A673 (cell line): ENCODE measurements at regions not wholly inside any gene's neighbourhood (a gene's known extent, or its start where the extent isn't known, plus 50 kb on each side); places are given as distances from the start of the nearest gene placed in this dataset.

Source experiments
- BruUV-seq: library from RNA; stranded (reverse); fragments of 400-500 nt; replicated peaks from 2 replicates; lab custom pipeline; 2021; lab: Mats Ljungman, UMichigan
- CTCF ChIA-PET: fragments of 300-600 bp; sonication (Branson Sonifier 250); formaldehyde crosslinking; loops from one replicate; lab custom pipeline; 2022; ENCODE audit warnings: antibody characterized with exemption; lab: Charles Lee
- POLR2A ChIA-PET: fragments of 300-600 bp; sonication (Branson Sonifier 250); formaldehyde crosslinking; loops from one replicate; lab custom pipeline; 2022; ENCODE audit warnings: antibody characterized with exemption; ENCODE audit not compliant: low non-redundant PET; lab: Charles Lee
- DNase-seq: peaks from one replicate; pipeline ENCODE4 v3.0.0-alpha.2; 2015; ENCODE audit warnings: low spot score
- H3K27ac ChIP-seq: fragments of 200-600 bp; sonication (generic); 2 replicates; pipeline ENCODE4 v1.5.1; 2016; ENCODE audit warnings: mixed run types, low read depth, mild to moderate bottlenecking, mixed read lengths, antibody characterized with exemption, low read length; ENCODE audit not compliant: poor library complexity, severe bottlenecking
- H3K27me3 ChIP-seq: fragments of 200-600 bp; sonication (generic); replicated peaks from 2 replicates; pipeline ENCODE4 v1.6.1; 2017; ENCODE audit warnings: mixed run types, low read depth, mild to moderate bottlenecking, mixed read lengths, antibody characterized with exemption, low read length; ENCODE audit not compliant: insufficient read depth, poor library complexity
- H3K36me3 ChIP-seq: fragments of 200-600 bp; sonication (generic); 2 replicates; pipeline ENCODE4 v1.6.1; 2016; ENCODE audit warnings: mixed run types, mild to moderate bottlenecking, mixed read lengths, antibody characterized with exemption, low read length; ENCODE audit not compliant: insufficient read depth, poor library complexity, severe bottlenecking
- H3K4me1 ChIP-seq: fragments of 200-600 bp; sonication (generic); 2 replicates; pipeline ENCODE4 v1.6.1; 2017; ENCODE audit warnings: mixed run types, mild to moderate bottlenecking, mixed read lengths, antibody characterized with exemption, low read length; ENCODE audit not compliant: insufficient read depth, poor library complexity, severe bottlenecking
- H3K4me3 ChIP-seq: fragments of 200-600 bp; sonication (generic); 2 replicates; pipeline ENCODE4 v1.5.1; 2016; ENCODE audit warnings: low read depth, mixed run types, mild to moderate bottlenecking, mixed read lengths, low read length; ENCODE audit not compliant: poor library complexity, severe bottlenecking
- H3K9me3 ChIP-seq: fragments of 200-600 bp; sonication (generic); 2 replicates; pipeline ENCODE4 v1.6.1; 2016; ENCODE audit warnings: mixed run types, low read depth, mild to moderate bottlenecking, mixed read lengths, antibody characterized with exemption, low read length; ENCODE audit not compliant: poor library complexity, severe bottlenecking
- EZH2 ChIP-seq: fragments of 200-600 bp; sonication (generic); IDR thresholded peaks from 2 replicates; pipeline ENCODE4 v1.6.1; 2017; ENCODE audit warnings: borderline replicate concordance, low read depth, mild to moderate bottlenecking, mixed read lengths, antibody characterized with exemption, low read length; ENCODE audit not compliant: poor library complexity, severe bottlenecking
- intact Hi-C: fragments of 100-400 bp; cut with micrococcal nuclease; formaldehyde crosslinking; loops from one replicate; pipeline ENCODE4 v1.10.0; 2022; ENCODE audit not compliant: unreplicated experiment
- TF ChIP-seq, protein P1 (sequence below): fragments of 300-800, 200-600 bp; sonication (generic); conservative IDR thresholded peaks from 2 replicates; pipeline ENCODE4 v1.5.1; 2017; ENCODE audit warnings: low read depth, mild to moderate bottlenecking, antibody characterized with exemption, low read length, moderate library complexity, mixed read lengths

- BruUV-seq = no TSS peak
These were observed 57.0 kb downstream of the SMIM38 start for GRCh38 chr11:69212798-69213110.

DNA sequence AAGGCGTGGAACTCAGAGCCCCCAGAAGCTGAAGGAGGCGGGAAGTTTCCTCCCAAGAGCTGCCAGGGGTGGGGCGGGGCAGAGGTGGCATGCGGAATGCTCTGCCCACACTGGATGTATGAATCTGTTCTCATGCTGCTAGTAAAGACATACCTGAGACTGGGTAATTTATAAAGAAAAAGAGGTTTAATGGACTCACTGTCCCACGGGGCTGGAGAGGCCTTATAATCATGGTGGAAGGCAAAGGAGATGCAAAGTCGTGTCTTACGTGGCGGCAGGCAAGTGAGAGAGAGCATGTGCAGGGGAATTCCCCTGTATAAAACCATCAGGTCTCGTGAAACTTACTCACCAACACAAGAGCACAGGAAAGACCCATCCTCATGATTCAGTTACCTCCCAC is 57.6 kb downstream of the SMIM38 start:
- Histone ChIP-seq H3K9me3 (peaks cover 5% of the 10 kb centered on the region), H3K27ac (no peak overlapping the region), H3K4me3 (no peak overlapping the region), H3K4me1 (peaks cover 6% of the 10 kb centered on the region), H3K36me3 (no peaks in the 10 kb centered on the region), H3K27me3 (no peaks in the 10 kb centered on the region)
- ChIA-PET CTCF (no interaction called here), POLR2A (interaction anchor here (0.6 kb wide), 1 partner anchor 84 kb away, joined by 3 read pairs; no protein-coding TSS in a partner anchor)
- TF ChIP-seq, protein P1, sequence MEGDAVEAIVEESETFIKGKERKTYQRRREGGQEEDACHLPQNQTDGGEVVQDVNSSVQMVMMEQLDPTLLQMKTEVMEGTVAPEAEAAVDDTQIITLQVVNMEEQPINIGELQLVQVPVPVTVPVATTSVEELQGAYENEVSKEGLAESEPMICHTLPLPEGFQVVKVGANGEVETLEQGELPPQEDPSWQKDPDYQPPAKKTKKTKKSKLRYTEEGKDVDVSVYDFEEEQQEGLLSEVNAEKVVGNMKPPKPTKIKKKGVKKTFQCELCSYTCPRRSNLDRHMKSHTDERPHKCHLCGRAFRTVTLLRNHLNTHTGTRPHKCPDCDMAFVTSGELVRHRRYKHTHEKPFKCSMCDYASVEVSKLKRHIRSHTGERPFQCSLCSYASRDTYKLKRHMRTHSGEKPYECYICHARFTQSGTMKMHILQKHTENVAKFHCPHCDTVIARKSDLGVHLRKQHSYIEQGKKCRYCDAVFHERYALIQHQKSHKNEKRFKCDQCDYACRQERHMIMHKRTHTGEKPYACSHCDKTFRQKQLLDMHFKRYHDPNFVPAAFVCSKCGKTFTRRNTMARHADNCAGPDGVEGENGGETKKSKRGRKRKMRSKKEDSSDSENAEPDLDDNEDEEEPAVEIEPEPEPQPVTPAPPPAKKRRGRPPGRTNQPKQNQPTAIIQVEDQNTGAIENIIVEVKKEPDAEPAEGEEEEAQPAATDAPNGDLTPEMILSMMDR = no peak
- TF ChIP-seq EZH2 = no peak
- intact Hi-C loops = no loop called here
- no peak for DNase-seq
- BruUV-seq = no TSS peak

More at GRCh38 chr11:69212798-69213110, 57.0 kb downstream of the SMIM38 start:
- ChIA-PET CTCF (no interaction called here), POLR2A (no interaction called here)
- Histone ChIP-seq H3K27me3 (no peaks in the 10 kb centered on the region), H3K9me3 (peaks cover 8% of the 10 kb centered on the region), H3K4me1 (peaks cover 6% of the 10 kb centered on the region), H3K4me3 (no peak overlapping the region), H3K36me3 (no peaks in the 10 kb centered on the region), H3K27ac (no peak overlapping the region)
- intact Hi-C loops = no loop called here
- TF ChIP-seq, protein P1 = no peak
- TF ChIP-seq EZH2 = no peak
- no peak for DNase-seq

- H3K36me3 ChIP-seq = no peaks in the 10 kb centered on the region
- peaks cover 6% of the 10 kb centered on the region for H3K4me1 ChIP-seq
- no peaks in the 10 kb centered on the region for H3K9me3 ChIP-seq
- intact Hi-C loops = no loop called here
- POLR2A ChIA-PET = interaction anchor here (0.6 kb wide), 1 partner anchor 83 kb away, joined by 3 read pairs; no protein-coding TSS in a partner anchor
- no peak for DNase-seq
- no peak overlapping the region for H3K27ac ChIP-seq
- CTCF ChIA-PET = no interaction called here
- no TSS peak for BruUV-seq
- no peak overlapping the region for H3K4me3 ChIP-seq
- H3K27me3 ChIP-seq = no peaks in the 10 kb centered on the region
- TF ChIP-seq EZH2 = no peak
- TF ChIP-seq, protein P1 = no peak
These were observed 58.2 kb downstream of the SMIM38 start for GRCh38 chr11:69213964-69214363.
